Ureter (tissue), 1 donor: ENCODE measurements at regions not wholly inside any gene's neighbourhood (a gene's known extent, or its start where the extent isn't known, plus 50 kb on each side); places are given as distances from the start of the nearest gene placed in this dataset.

Source experiments
- DNase-seq: peaks from one replicate; pipeline ENCODE4 v3.0.0-alpha.2; 2020; ENCODE audit warnings: low spot score
- donor health status: DM: yes; HTN: yes; CAD: no.

- DNase-seq: no peak
These were observed 100.4 kb upstream of the DDX18 start for GRCh38 chr2:117714110-117714509.

- DNase-seq: no peak
These were observed 99.6 kb upstream of the DDX18 start for GRCh38 chr2:117714745-117715417.

GRCh38 chr2:117716505-117716904 is 98.0 kb upstream of the DDX18 start:
- no peak for DNase-seq

- DNase-seq: no peak
These were observed 97.4 kb upstream of the DDX18 start for GRCh38 chr2:117717072-117717471.

- no peak for DNase-seq
These were observed 96.4 kb upstream of the DDX18 start for GRCh38 chr2:117718048-117718447.

- DNase-seq: no peak
These were observed 93.7 kb upstream of the DDX18 start for GRCh38 chr2:117720765-117721164.

GRCh38 chr2:117723483-117723882 is 91.0 kb upstream of the DDX18 start:
- DNase-seq: no peak

GRCh38 chr2:117723888-117724434 is 90.5 kb upstream of the DDX18 start:
- DNase-seq: no peak

GRCh38 chr2:117726747-117727146 is 87.7 kb upstream of the DDX18 start:
- no peak for DNase-seq

- DNase-seq: no peak
These were observed 76.6 kb upstream of the DDX18 start for GRCh38 chr2:117737846-117738245.

GRCh38 chr2:117738991-117739839 is 75.3 kb upstream of the DDX18 start:
- DNase-seq: no peak

- DNase-seq: no peak
These were observed 69.0 kb upstream of the DDX18 start for GRCh38 chr2:117745537-117745936.

GRCh38 chr2:117755768-117756167 is 58.7 kb upstream of the DDX18 start:
- no peak for DNase-seq

GRCh38 chr2:117760916-117761315 is 53.6 kb upstream of the DDX18 start:
- no peak for DNase-seq

- DNase-seq: no peak
These were observed 52.0 kb upstream of the DDX18 start for GRCh38 chr2:117762454-117762853.

- DNase-seq: no peak
These were observed 50.7 kb upstream of the DDX18 start for GRCh38 chr2:117763804-117764203.
